Thyroid gland (tissue), 4 donors: ENCODE measurements at regions not wholly inside any gene's neighbourhood (a gene's known extent, or its start where the extent isn't known, plus 50 kb on each side); places are given as distances from the start of the nearest gene placed in this dataset.

Experiments used
- POLR2A ChIP-seq, 2 donors: fragments of 450-650 bp; IDR thresholded peaks; one replicate each; pipeline ENCODE4 v1.6.1; 2017; ENCODE audit warnings: antibody characterized with exemption in 2 of 2, mild to moderate bottlenecking in 2 of 2, moderate library complexity in 1 of 2
- TF ChIP-seq, protein P1 (sequence below), 6 experiments: fragments of 200-600 bp in 3 of 6; fragments of 450-650 bp in 3 of 6; sonication (generic) in 3 of 6; IDR thresholded peaks; one replicate each; pipeline ENCODE4 v1.5.1; 2016 to 2019; ENCODE audit warnings: antibody characterized with exemption in 6 of 6, mild to moderate bottlenecking in 2 of 6, inconsistent platforms in 1 of 6, moderate library complexity in 1 of 6

DNA sequence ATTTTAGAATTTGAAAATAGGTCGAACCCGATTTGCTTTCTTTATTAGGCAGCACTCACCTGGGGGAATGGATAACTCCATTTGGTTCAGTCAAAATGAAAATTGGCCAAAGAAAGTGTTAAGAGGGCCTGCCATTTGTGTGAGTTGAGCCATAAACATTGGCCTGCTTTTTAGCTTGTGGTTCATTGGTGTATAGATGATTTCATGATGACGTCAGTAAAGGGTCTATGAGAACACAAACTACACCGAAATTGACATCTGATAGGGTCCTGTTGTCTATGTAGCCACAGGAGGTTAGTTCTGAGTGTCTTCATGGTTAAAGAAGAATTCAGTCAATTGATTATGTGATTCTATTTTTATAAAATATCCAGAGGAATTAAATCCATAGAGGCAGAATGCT, 1001.5 kb upstream of the EEF2KMT start:
- TF ChIP-seq, protein P1, sequence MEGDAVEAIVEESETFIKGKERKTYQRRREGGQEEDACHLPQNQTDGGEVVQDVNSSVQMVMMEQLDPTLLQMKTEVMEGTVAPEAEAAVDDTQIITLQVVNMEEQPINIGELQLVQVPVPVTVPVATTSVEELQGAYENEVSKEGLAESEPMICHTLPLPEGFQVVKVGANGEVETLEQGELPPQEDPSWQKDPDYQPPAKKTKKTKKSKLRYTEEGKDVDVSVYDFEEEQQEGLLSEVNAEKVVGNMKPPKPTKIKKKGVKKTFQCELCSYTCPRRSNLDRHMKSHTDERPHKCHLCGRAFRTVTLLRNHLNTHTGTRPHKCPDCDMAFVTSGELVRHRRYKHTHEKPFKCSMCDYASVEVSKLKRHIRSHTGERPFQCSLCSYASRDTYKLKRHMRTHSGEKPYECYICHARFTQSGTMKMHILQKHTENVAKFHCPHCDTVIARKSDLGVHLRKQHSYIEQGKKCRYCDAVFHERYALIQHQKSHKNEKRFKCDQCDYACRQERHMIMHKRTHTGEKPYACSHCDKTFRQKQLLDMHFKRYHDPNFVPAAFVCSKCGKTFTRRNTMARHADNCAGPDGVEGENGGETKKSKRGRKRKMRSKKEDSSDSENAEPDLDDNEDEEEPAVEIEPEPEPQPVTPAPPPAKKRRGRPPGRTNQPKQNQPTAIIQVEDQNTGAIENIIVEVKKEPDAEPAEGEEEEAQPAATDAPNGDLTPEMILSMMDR (IDR thresholded peaks at IDR 0.05): no peak
- no peak for TF ChIP-seq POLR2A (IDR thresholded peaks at IDR 0.05)
